A549 (cell line): ENCODE measurements at regions not wholly inside any gene's neighbourhood (a gene's known extent, or its start where the extent isn't known, plus 50 kb on each side); places are given as distances from the start of the nearest gene placed in this dataset.
A peak's percentile ranks its signal among the peaks of the same experiment; 100 is the strongest.

ENCODE experiments used
- ATAC-seq, 2 experiments: fragments of 200-7000 bp in 1 of 2; fragments of >200 bp in 1 of 2; cut with Nextera tagmentation in 1 of 2; cut with Tn5 transposase in 1 of 2; 3 replicates each; pipeline versions ENCODE4 v1.8.0 to v1.9.1; 2018 to 2020; ENCODE audit warnings: mild to moderate bottlenecking in 1 of 2, moderate library complexity in 1 of 2
- CTCF ChIA-PET: fragments of 300-600 bp; sonication (Branson Sonifier 250); formaldehyde crosslinking; extraction: SDS; loops from one replicate; lab custom pipeline; 2021; ENCODE audit warnings: antibody characterized with exemption, inconsistent platforms; lab: Yijun Ruan, JAX
- POLR2A ChIA-PET: fragments of 350-600 bp; formaldehyde crosslinking; extraction: SDS; loops from one replicate; lab custom pipeline; 2021; ENCODE audit warnings: antibody characterized with exemption, inconsistent platforms; lab: Yijun Ruan, JAX
- DNase-seq, 2 experiments: peaks; one replicate each; pipeline versions ENCODE4 v3.0.0 to v3.0.0-alpha.2; 2011 to 2016; ENCODE audit warnings: low read depth in 1 of 2, low spot score in 1 of 2
- FAIRE-seq: peaks from 2 replicates; lab custom pipeline; 2011; peaks lifted over from hg19 to GRCh38; lab: Jason Lieb, UNC
- H3K27ac ChIP-seq, 2 experiments: fragments of >200 bp; sonication (Bioruptor Twin); formaldehyde crosslinking; 3 replicates each; pipeline ENCODE4 v1.5.1; 2016 to 2017
- H3K4me1 ChIP-seq: fragments of >200 bp; sonication (Bioruptor Twin); formaldehyde crosslinking; 3 replicates; pipeline ENCODE4 v1.6.1; 2016
- H3K4me2 ChIP-seq: fragments of >200 bp; sonication (Bioruptor Twin); formaldehyde crosslinking; 3 replicates; pipeline ENCODE4 v1.6.1; 2016
- H3K4me3 ChIP-seq: fragments of >200 bp; sonication (Bioruptor Twin); formaldehyde crosslinking; 3 replicates; pipeline ENCODE4 v1.5.1; 2016
- H3K9me3 ChIP-seq: fragments of >200 bp; sonication (Bioruptor Twin); formaldehyde crosslinking; 3 replicates; pipeline ENCODE4 v1.6.1; 2016
- CBX2 ChIP-seq: fragments of 200-600 bp; sonication (generic); IDR thresholded peaks from 2 replicates; pipeline ENCODE4 v1.6.1; 2016; ENCODE audit warnings: low read depth, mild to moderate bottlenecking, borderline replicate concordance
- CHD4 ChIP-seq: fragments of 200-600 bp; sonication (generic); IDR thresholded peaks from 2 replicates; pipeline ENCODE4 v1.6.1; 2016; ENCODE audit warnings: antibody characterized with exemption, mild to moderate bottlenecking, borderline replicate concordance
- EHMT2 ChIP-seq: fragments of 200-600 bp; sonication (generic); IDR thresholded peaks from 2 replicates; pipeline ENCODE4 v1.6.1; 2016; ENCODE audit warnings: antibody characterized with exemption, low read depth, mild to moderate bottlenecking, moderate library complexity
- EP300 ChIP-seq, 2 experiments: fragments of >200 bp; sonication (Bioruptor Twin); formaldehyde crosslinking; IDR thresholded peaks; 2 replicates in 1 of 2; 3 replicates in 1 of 2; pipeline ENCODE4 v1.6.1; 2016 to 2017
- ESRRA ChIP-seq: fragments of 150-350 bp; IDR thresholded peaks from 2 replicates; pipeline ENCODE4 v1.6.1; 2014; ENCODE audit warnings: mild to moderate bottlenecking, low read length, borderline replicate concordance
- GATA3 ChIP-seq: IDR thresholded peaks from 2 replicates; pipeline ENCODE4 v1.6.1; 2012; ENCODE audit warnings: borderline replicate concordance
- HDAC2 ChIP-seq: fragments of 200-600 bp; sonication (generic); IDR thresholded peaks from 2 replicates; pipeline ENCODE4 v1.6.1; 2016
- HEYL ChIP-seq: fragments of 250-450 bp; sonication (Bioruptor Pico); IDR thresholded peaks from 2 replicates; pipeline ENCODE4 v1.8.0; 2021; ENCODE audit warnings: mild to moderate bottlenecking, moderate library complexity
- JUNB ChIP-seq: fragments of >200 bp; sonication (Bioruptor Twin); formaldehyde crosslinking; IDR thresholded peaks from 2 replicates; pipeline ENCODE4 v1.6.1; 2016
- KDM1A ChIP-seq: fragments of 200-600 bp; sonication (generic); IDR thresholded peaks from 2 replicates; pipeline ENCODE4 v1.6.1; 2016; ENCODE audit warnings: low read depth, mild to moderate bottlenecking
- MAFK ChIP-seq: fragments of 450-650 bp; IDR thresholded peaks from 2 replicates; pipeline ENCODE4 v1.6.1; 2014; ENCODE audit not compliant: partially characterized antibody
- NFE2L2 ChIP-seq: fragments of 150-350 bp; conservative IDR thresholded peaks from 2 replicates; pipeline ENCODE4 v1.6.1; 2014; ENCODE audit warnings: low read length
- NPAS2 ChIP-seq: fragments of 250-450 bp; sonication (Bioruptor Pico); IDR thresholded peaks from 2 replicates; pipeline ENCODE4 v1.8.0; 2022; ENCODE audit warnings: mild to moderate bottlenecking, moderate library complexity, borderline replicate concordance
- PHF8 ChIP-seq: fragments of 200-600 bp; sonication (generic); IDR thresholded peaks from 2 replicates; pipeline ENCODE4 v1.6.1; 2016; ENCODE audit warnings: low read depth, mild to moderate bottlenecking, antibody characterized with exemption, moderate library complexity, borderline replicate concordance
- POLR2A ChIP-seq: IDR thresholded peaks from 2 replicates; pipeline ENCODE4 v1.6.1; 2012; ENCODE audit warnings: mild to moderate bottlenecking, low read length
- RCOR1 ChIP-seq: fragments of 150-350 bp; IDR thresholded peaks from 2 replicates; pipeline ENCODE4 v1.6.1; 2014; ENCODE audit warnings: antibody characterized with exemption, low read length, low read depth
- RFX5 ChIP-seq: fragments of 450-650 bp; IDR thresholded peaks from 2 replicates; pipeline ENCODE4 v1.7.1; 2014; ENCODE audit warnings: antibody characterized with exemption, mild to moderate bottlenecking, moderate library complexity
- RNF2 ChIP-seq: fragments of 200-600 bp; sonication (generic); IDR thresholded peaks from 2 replicates; pipeline ENCODE4 v1.6.1; 2016; ENCODE audit warnings: low read depth, mild to moderate bottlenecking, antibody characterized with exemption, moderate library complexity, borderline replicate concordance
- SMC3 ChIP-seq: fragments of >200 bp; sonication (Bioruptor Twin); formaldehyde crosslinking; IDR thresholded peaks from 3 replicates; pipeline ENCODE4 v1.6.1; 2018; ENCODE audit warnings: inconsistent platforms
- TFCP2L1 ChIP-seq: fragments of 250-450 bp; sonication (Bioruptor Pico); IDR thresholded peaks from 2 replicates; pipeline ENCODE4 v1.5.0; 2021; ENCODE audit warnings: mild to moderate bottlenecking
- ZSCAN20 ChIP-seq: fragments of 250-450 bp; sonication (Bioruptor Pico); IDR thresholded peaks from 2 replicates; pipeline ENCODE4 v1.8.0; 2022; ENCODE audit warnings: mild to moderate bottlenecking, moderate library complexity
- WGBS: methylation state at CpG from one replicate; pipeline ENCODE4 v1.1.6; 2017; ENCODE audit errors: missing lambda C conversion rate; 5-methylcytosine and 5-hydroxymethylcytosine counted together
- TF ChIP-seq, protein P1 (sequence below): fragments of 450-650 bp; IDR thresholded peaks from 2 replicates; pipeline ENCODE4 v1.6.1; 2014; ENCODE audit warnings: antibody characterized with exemption
- TF ChIP-seq, protein P2 (sequence below): IDR thresholded peaks from 2 replicates; pipeline ENCODE4 v1.6.1; 2012
- TF ChIP-seq, protein P3 (sequence below): IDR thresholded peaks from 2 replicates; pipeline ENCODE4 v1.6.1; 2012
- TF ChIP-seq, protein P4 (sequence below): fragments of 250-450 bp; sonication (Bioruptor Pico); IDR thresholded peaks from 2 replicates; pipeline ENCODE4 v1.5.0; 2020; ENCODE audit warnings: low read depth, mild to moderate bottlenecking, moderate library complexity

DNA sequence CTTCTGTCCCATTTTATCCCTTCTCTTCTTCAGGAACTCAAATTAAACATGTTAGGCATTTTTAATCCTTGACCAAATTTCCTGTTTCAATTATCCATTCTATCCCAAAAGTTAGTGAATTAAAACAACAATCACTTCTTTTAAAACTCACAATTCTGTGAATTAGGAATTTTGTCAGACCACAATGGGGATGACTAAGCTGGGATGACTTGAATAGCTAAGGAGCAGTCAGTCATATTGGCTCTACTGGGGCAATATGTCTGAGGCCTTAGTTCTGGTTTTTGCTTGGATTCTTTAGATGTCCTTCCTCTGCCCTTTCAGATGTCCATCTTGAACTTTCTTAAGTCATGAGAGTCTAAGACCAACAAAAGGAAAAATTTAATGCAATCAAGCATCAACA, 178.2 kb upstream of the TGFBR2 start:
- no peak overlapping the region for H3K4me3 ChIP-seq
- no peaks in the 10 kb centered on the region for H3K9me3 ChIP-seq
- no peaks in the 10 kb centered on the region for H3K4me1 ChIP-seq
- no peak for DNase-seq
- TF ChIP-seq CHD4 (no peak), NPAS2 (no peak), SMC3 (no peak), TFCP2L1 (no peak), MAFK (no peak), NFE2L2 (no peak), POLR2A (no peak), GATA3 (no peak), CBX2 (no peak), HDAC2 (no peak), JUNB (no peak), RNF2 (no peak), ZSCAN20 (CRISPR knock-in tag) (no peak), EHMT2 (no peak), HEYL (CRISPR knock-in tag) (no peak), EP300 (IDR thresholded peaks at IDR 0.05) (no peak)
- TF ChIP-seq, protein P1, sequence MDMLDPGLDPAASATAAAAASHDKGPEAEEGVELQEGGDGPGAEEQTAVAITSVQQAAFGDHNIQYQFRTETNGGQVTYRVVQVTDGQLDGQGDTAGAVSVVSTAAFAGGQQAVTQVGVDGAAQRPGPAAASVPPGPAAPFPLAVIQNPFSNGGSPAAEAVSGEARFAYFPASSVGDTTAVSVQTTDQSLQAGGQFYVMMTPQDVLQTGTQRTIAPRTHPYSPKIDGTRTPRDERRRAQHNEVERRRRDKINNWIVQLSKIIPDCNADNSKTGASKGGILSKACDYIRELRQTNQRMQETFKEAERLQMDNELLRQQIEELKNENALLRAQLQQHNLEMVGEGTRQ = no peak
- TF ChIP-seq, protein P2, sequence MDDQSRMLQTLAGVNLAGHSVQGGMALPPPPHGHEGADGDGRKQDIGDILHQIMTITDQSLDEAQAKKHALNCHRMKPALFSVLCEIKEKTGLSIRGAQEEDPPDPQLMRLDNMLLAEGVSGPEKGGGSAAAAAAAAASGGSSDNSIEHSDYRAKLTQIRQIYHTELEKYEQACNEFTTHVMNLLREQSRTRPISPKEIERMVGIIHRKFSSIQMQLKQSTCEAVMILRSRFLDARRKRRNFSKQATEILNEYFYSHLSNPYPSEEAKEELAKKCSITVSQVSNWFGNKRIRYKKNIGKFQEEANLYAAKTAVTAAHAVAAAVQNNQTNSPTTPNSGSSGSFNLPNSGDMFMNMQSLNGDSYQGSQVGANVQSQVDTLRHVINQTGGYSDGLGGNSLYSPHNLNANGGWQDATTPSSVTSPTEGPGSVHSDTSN = no peak
- POLR2A ChIA-PET = no interaction called here
- no peak for FAIRE-seq
- H3K4me2 ChIP-seq = no peak overlapping the region
- ATAC-seq = no peak
- CTCF ChIA-PET = no interaction called here
- no peak overlapping the region for H3K27ac ChIP-seq

DNA sequence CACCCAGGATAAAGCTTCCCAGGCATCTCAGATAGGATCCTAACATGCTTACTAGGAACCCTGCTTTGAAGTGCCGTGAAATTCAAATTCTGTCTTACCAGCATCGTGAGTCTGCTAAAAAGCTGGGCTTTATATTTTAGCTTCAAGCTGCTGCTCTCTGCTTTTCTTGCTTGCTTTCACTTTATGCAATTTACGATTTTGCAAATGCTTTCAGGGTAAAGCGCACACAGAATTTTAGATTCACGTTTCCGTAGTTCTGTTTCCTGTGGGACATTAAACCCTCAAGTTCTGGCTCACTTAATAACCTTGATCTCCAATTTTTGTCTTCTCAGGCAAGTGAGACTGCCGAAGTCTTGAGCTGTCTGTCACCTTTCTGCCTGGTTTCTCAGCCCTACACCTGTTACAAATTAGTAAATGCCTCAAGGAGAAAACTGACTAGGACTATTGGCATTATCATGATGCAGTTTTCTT, 170.5 kb upstream of the TGFBR2 start:
- Histone ChIP-seq H3K4me3 (no peak overlapping the region), H3K4me1 (peaks cover 20% of the 10 kb centered on the region), H3K9me3 (no peaks in the 10 kb centered on the region), H3K27ac (peak overlapping the region in 1 of 2 experiments; percentile 36; a peak in 2 of 6 replicates), H3K4me2 (no peak overlapping the region)
- FAIRE-seq = no peak
- ChIA-PET CTCF (interaction anchor here (0.6 to 1.3 kb wide), 2 partner anchors 12 to 25 kb away, joined by 3 read pairs; no protein-coding TSS in a partner anchor), POLR2A (no interaction called here)
- DNase-seq = no peak
- ATAC-seq = no peak
- TF ChIP-seq JUNB = no peak
- 88% methylated on average over 7 of the region's 7 CpGs for WGBS

DNA sequence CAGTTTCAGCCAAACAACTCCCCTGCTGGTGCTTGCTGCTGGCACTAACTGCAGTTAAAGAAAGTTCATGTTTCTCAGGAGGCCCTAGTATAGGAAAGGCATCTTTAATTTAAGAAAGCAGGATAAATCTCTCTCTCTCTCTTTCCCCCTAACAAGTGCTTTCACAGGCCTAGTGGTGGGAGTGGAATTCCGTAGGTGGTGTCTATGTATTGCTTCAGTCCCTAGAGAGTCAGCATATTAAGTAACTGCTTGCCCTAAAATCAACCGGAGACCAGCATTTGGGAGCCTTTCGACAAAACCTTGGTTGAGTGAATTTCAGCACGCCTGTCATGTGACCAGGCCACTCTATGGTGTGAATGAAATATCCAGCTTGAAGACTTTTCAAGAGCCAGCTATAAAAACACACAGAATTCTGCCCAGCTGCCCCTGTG, 169.2 kb upstream of the TGFBR2 start:
- Histone ChIP-seq H3K4me3 (no peak overlapping the region), H3K27ac (peak overlapping the region in 1 of 2 experiments; percentile 50; a peak in 3 of 6 replicates)
- no peak for FAIRE-seq
- TF ChIP-seq, protein P3, sequence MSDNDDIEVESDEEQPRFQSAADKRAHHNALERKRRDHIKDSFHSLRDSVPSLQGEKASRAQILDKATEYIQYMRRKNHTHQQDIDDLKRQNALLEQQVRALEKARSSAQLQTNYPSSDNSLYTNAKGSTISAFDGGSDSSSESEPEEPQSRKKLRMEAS = no peak
- TF ChIP-seq KDM1A (no peak), NPAS2 (no peak), HEYL (CRISPR knock-in tag) (no peak), ESRRA (no peak), CHD4 (no peak), RCOR1 (no peak), EHMT2 (no peak), PHF8 (no peak), RFX5 (no peak)
- TF ChIP-seq, protein P4, sequence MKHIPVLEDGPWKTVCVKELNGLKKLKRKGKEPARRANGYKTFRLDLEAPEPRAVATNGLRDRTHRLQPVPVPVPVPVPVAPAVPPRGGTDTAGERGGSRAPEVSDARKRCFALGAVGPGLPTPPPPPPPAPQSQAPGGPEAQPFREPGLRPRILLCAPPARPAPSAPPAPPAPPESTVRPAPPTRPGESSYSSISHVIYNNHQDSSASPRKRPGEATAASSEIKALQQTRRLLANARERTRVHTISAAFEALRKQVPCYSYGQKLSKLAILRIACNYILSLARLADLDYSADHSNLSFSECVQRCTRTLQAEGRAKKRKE (CRISPR knock-in tag) = no peak
- TF ChIP-seq, all 56 proteins: peak for 0
- POLR2A ChIA-PET = no interaction called here
- no peak for DNase-seq
- 85% methylated on average over 4 of the region's 4 CpGs for WGBS
- peaks cover 4% of the 10 kb centered on the region; the same call in 1 of the 3 replicates for H3K9me3 ChIP-seq
- peaks cover 23% of the 10 kb centered on the region for H3K4me1 ChIP-seq
- CTCF ChIA-PET = interaction anchor here (1.3 kb wide), 1 partner anchor 19 kb away, joined by 3 read pairs; no protein-coding TSS in a partner anchor
- H3K4me2 ChIP-seq = no peak overlapping the region
- ATAC-seq = no peak
